ENCODE measurements at regions not wholly inside any gene's neighbourhood (a gene's known extent, or its start where the extent isn't known, plus 50 kb on each side); places are given as distances from the start of the nearest gene placed in this dataset.

GRCh38 chr22:49642741-49643140 is 184.9 kb downstream of the BRD1 start:
- no peak for DNase-seq (ENCODE audit: low spot score)
- no peak overlapping the region for H3K4me3 ChIP-seq
- no peak overlapping the region for H3K27ac ChIP-seq
- TF ChIP-seq, protein P1, sequence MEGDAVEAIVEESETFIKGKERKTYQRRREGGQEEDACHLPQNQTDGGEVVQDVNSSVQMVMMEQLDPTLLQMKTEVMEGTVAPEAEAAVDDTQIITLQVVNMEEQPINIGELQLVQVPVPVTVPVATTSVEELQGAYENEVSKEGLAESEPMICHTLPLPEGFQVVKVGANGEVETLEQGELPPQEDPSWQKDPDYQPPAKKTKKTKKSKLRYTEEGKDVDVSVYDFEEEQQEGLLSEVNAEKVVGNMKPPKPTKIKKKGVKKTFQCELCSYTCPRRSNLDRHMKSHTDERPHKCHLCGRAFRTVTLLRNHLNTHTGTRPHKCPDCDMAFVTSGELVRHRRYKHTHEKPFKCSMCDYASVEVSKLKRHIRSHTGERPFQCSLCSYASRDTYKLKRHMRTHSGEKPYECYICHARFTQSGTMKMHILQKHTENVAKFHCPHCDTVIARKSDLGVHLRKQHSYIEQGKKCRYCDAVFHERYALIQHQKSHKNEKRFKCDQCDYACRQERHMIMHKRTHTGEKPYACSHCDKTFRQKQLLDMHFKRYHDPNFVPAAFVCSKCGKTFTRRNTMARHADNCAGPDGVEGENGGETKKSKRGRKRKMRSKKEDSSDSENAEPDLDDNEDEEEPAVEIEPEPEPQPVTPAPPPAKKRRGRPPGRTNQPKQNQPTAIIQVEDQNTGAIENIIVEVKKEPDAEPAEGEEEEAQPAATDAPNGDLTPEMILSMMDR (IDR thresholded peaks at IDR 0.05), result no peak

GRCh38 chr22:49642331-49642730 is 185.3 kb downstream of the BRD1 start:
- H3K4me3 ChIP-seq, result no peak overlapping the region
- DNase-seq (ENCODE audit: low spot score), result no peak
- TF ChIP-seq, protein P1 (IDR thresholded peaks at IDR 0.05), result no peak
- H3K27ac ChIP-seq, result no peak overlapping the region

DNA sequence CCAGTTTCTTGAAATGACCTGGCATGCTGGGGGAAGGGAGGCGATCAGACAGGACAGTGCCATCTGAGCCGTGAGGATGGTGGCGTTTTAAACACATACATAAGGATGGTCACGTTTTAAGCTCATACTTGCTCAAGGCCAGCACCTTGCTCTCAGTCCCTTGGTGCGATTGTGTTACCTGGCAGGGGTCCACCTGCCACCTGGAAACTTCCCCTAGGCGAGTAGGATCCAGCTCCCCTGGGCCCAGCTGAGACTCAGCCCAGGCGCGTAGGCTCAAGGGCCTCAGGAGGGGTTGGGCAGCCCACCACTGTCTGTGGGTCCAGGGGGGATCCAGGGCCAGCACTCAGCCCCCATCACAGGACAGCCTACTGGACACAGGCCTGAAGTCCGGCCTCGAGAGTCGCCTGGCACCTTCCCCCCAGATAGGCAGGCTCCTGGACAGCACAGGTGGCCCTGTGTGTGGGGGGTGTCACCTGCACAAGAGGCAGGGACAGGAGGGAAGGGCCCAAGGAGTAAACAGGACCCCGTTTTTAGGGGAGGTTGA is 185.8 kb downstream of the BRD1 start:
- no peak for DNase-seq (ENCODE audit: low spot score)
- Histone ChIP-seq H3K27ac (no peak overlapping the region), H3K4me3 (no peak overlapping the region)
- TF ChIP-seq, protein P1 (IDR thresholded peaks at IDR 0.05), result no peak

DNA sequence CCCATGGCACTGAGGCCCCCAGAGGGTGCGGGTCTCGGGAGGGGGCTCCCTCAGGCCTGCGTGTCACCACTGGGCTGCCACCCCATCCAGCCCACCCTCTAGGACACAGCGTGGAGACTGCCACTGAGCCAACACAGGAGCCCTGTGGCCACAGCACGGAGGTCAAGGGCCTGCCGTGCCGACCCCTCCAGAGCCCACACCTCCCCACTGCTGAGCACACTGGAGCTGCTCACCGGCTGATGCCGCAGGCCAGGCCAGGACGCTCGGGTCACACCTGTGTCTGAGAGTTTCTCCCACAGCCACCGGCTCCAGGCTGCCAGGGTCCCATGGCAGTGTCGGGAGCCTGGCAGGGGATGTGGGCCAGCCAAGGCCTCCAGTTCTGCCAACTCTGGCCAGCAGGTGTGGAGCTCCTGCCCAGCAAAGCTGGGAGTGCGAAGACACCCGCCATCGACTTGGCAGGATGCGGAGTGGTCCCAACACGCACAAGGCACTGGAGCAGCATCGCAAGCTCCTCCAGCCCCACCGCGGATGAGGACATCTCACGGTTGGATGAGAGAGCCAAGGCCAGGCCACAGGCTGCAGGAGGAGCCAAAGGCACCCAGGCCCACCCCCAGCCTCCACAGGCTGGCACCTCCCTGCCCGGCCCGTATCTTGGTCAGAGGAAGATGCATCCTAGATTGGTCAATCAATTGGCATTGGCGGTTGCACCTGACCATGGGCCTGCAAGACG is 187.1 kb downstream of the BRD1 start:
- no peak for DNase-seq (ENCODE audit: low spot score)
- TF ChIP-seq, protein P1 (IDR thresholded peaks at IDR 0.05), result no peak
- Histone ChIP-seq H3K27ac (no peak overlapping the region), H3K4me3 (no peak overlapping the region)

GRCh38 chr22:49639956-49640355 is 187.7 kb downstream of the BRD1 start:
- no peak overlapping the region for H3K27ac ChIP-seq
- TF ChIP-seq, protein P1 (IDR thresholded peaks at IDR 0.05), result no peak
- no peak for DNase-seq (ENCODE audit: low spot score)
- no peak overlapping the region for H3K4me3 ChIP-seq

DNA sequence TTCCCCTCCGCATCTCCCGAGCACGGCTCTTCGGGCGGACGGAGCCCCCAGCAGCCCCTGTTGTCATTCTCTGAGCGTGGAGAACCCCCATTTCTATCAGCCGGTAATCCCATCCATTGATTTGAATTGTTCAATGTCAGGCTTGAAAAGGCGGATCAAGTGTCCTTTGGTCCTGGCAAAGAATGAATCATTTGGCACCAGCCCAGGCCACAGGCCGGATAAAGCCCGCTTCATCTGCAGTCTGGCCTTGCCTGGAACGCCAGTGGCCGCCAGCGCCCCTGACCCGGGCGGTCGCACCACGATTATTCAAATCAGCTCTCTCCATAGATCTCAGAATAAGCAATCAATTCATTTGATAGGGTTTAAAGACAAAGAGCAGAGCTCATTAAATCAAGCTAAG is 188.9 kb downstream of the BRD1 start:
- no peak for DNase-seq (ENCODE audit: low spot score)
- Histone ChIP-seq H3K27ac (no peak overlapping the region), H3K4me3 (no peak overlapping the region)
- TF ChIP-seq, protein P1 (IDR thresholded peaks at IDR 0.05), result no peak

- DNase-seq (ENCODE audit: low spot score), result no peak
- H3K27ac ChIP-seq, result no peak overlapping the region
- TF ChIP-seq, protein P1 (IDR thresholded peaks at IDR 0.05), result no peak
- no peak overlapping the region for H3K4me3 ChIP-seq
These were observed 189.7 kb downstream of the BRD1 start for GRCh38 chr22:49638001-49638400.
